Anterior cingulate cortex (tissue), 58 donors: ENCODE measurements at regions not wholly inside any gene's neighbourhood (a gene's known extent, or its start where the extent isn't known, plus 50 kb on each side); places are given as distances from the start of the nearest gene placed in this dataset.
"Not testable (repeated sequence)": the region's sequence is repeated elsewhere in the genome, so short reads cannot be mapped to it uniquely, and the experiment has no call there.

ENCODE experiments used
- DNase-seq, 58 donors: peaks; one replicate each; lab custom pipeline; 2025; lab: John Stamatoyannopoulos, UW

- not testable (repeated sequence) for DNase-seq
Measured at GRCh38 chr11:34797497-34797896, 118.7 kb downstream of the APIP start.

DNA sequence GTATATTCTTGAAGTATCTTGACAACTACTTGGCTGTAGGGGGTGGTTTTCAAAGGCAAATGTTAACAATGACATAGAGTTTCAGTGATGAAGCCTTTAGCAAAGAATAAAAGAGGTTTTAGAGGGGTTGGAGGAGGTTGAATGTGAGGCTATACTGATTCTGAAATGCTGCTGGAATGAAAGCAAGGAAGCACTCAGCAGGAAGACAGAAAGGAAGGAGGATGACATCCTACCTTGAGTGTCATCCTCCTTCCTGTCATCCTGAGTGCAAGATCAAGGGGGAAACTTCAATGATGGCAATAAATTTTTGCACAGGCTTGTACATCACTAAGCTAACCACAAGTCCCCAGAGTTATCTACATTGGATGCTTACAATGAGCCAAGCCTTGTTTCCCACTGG lies 120.5 kb downstream of the APIP start:
- no peak for DNase-seq

GRCh38 chr11:34794696-34795095 lies 121.5 kb downstream of the APIP start:
- DNase-seq, result no peak

GRCh38 chr11:34793666-34794065 lies 122.5 kb downstream of the APIP start:
- DNase-seq, result no peak

DNA sequence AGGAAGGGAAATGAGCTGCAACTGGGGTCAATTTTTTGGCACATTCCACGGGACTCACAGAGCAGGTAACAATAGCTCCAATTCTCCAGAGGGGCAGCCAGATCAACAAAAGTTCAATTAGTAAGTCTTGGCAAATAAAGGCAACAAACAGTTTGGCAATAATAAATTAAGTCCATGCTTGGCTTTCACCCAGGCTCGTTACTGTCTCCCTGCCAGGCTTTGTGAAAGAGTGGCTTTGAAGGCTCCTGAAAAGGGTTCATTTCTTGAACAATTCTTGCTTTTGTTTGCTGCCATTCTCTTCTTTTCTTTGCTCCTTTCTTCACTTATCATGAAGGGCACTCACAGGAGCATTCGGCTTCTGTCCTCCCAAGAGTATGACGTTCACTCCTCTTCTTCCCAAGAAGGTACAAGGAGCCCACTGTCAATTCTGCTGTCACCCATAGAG lies 123.3 kb downstream of the APIP start:
- peak in 23 of 58 donors; percentile 1 to 57 (median 20) for DNase-seq

DNA sequence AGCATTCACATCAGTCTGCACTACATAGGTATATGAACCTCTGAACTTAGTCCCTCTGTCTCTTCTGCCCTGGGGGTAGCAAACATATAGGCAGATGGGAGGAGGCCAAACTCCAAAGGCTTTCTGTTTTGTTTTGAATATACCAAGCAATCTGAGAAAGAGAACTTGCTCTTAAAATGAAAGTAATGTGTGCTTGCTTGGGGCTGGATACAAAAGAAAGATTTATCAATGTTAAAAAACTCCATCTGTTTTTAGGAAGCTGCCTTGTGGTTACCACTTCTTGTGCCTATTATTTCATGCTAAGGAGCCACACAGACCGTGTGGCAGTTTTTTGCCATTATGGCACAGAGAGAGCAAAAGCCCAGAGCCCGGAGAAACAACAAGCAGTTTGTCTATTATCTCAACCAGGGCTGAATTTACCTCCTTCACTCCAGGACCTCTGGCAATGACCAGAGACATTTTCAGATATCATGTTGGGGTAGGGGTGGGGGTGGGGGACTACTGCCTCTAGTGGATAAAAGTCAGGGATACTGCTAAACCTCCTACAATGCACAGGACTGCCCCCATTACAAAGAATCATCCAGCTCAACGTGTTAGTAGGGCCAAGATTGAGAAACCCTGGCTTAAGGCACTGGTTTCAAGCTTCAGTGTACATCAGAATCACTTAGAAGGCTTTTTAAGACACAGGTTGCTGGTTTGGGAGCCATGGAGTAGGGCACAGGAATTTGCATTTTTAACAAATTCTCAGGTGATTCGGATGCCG lies 124.2 kb downstream of the APIP start:
- no peak for DNase-seq

DNA sequence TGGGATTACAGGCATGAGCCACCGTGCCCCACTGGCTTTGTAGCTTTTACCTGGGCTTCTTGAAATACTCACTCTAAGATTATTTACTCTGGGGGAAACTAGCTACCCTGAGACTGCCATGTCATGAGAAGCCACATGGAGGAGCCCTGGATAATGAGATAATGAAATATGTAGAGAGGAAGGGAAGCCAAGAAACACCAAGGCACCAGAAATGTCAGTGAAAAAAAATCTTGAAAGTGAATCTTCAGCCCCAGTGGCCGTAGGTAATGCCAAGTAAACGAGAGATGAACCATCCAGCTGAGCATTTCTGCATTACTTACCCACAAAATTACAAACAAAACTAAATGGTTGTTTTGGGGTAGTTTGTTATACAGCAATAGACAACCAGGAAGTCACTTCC lies 125.6 kb downstream of the APIP start:
- no peak for DNase-seq

- DNase-seq, result no peak
Measured at GRCh38 chr11:34789196-34789834, 126.9 kb downstream of the APIP start.

GRCh38 chr11:34788642-34789041 lies 127.5 kb downstream of the APIP start:
- no peak for DNase-seq

GRCh38 chr11:34787895-34788294 lies 128.3 kb downstream of the APIP start:
- no peak for DNase-seq

GRCh38 chr11:34787348-34787747 lies 128.8 kb downstream of the APIP start:
- no peak for DNase-seq

GRCh38 chr11:34784318-34784841 lies 131.8 kb downstream of the APIP start:
- no peak for DNase-seq

DNA sequence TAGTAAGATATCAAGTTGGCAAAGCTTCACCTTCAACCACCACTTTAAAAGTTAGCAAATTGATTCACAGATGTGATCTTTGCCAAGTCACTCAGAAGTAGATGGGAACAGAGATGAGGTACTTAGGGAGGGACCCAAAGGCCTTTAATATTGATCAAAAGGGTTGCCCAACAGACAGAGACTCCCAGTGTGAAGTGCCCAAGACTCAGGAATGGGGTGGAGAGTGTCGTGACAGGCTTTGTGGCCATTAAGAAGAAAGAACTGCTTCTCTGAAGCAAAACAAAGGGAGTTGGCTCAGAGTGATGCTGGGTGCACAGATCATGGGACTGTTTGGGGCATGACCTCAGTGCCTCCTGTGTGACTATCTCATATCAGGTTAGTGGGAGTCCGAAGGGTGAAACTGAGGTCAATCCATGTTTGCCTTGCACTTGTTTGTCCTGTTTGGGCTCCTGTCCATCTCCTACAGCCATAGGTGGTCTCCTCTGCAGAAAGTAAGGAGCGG lies 132.3 kb downstream of the APIP start:
- DNase-seq, result no peak

DNA sequence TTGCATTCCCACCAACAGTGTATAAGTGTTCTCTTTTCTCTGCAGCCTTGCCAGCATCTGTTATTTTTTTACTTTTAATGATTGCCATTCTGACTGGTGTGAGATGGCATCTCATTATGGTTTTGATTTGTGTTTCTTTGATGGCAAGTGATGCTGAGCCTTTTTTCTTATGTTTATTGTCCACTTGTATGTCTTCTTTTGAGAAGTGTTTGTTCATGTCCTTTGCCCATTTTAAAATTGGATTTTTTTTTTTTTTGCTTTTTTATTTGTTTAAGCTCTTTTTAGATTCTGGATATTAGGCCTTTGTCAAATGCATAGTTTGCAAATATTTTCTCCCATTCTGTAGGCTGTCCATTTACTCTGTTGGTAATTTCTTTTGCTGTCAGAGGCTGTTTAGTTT lies 134.4 kb downstream of the APIP start:
- not testable (repeated sequence) for DNase-seq

DNA sequence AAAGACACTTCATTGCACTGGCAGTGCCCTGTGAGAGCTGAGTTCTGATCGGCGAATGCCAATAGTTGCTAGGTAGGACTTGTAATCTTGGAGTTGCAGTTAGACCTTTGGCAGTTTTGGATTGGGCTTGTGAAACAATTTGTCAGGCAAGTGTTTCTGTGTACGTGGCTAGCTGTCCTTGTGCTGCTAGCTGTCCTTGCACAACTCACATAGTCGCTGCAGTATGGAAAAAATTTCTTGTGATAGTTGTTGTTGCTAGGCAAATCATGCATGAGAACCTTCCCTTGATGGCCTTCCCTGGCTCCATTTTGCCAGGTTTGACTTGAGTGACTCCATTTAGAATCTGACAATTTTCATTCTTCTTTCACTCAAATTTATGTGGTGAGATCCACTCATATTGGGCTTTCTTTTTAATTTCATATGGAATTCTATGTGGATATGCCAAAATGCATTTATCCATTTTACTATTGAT lies 140.7 kb downstream of the APIP start:
- DNase-seq, result no peak

DNA sequence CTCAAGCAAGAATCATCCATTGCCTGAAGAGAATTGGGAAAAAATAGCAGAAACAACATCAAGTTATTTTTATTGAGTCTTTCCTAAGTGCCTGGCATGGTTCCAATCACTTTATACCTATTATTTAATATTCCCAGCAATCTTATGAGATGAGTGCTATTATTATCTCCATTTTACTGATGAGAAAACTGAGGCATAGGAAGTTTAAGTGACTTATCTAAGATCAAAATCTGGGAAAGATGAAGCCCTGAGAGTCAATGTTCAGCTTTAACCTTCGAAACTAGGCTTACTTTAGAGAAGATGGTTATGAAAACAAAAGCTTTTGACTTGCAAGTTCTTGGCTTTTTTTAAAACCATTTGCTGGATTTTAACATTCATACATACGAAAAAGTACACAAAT lies 141.6 kb downstream of the APIP start:
- no peak for DNase-seq

- no peak for DNase-seq
Measured at GRCh38 chr11:34773826-34774225, 142.4 kb downstream of the APIP start.

GRCh38 chr11:34773211-34773610 lies 143.0 kb downstream of the APIP start:
- DNase-seq, result no peak

- no peak for DNase-seq
Measured at GRCh38 chr11:34770111-34770510, 146.1 kb downstream of the APIP start.

DNA sequence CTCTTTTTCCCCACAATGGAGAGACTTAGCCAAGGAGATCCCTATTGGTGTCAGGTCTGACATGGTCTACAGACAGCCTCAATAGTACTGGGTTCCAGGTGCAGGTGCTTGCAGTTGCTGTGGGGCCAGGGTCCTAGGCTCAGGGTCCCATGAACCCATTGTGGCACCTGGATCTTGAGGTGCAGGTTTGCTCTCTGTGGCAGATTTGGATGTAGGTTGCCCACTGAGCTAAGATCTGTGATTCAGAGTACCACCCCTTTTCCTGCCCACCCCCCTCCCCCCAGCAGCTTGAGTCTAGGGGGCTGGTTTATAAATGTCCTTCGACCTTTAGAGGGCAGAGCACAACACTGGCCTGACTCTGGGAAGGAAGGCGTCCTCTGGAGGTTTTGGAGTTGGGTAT lies 147.0 kb downstream of the APIP start:
- DNase-seq, result no peak

DNA sequence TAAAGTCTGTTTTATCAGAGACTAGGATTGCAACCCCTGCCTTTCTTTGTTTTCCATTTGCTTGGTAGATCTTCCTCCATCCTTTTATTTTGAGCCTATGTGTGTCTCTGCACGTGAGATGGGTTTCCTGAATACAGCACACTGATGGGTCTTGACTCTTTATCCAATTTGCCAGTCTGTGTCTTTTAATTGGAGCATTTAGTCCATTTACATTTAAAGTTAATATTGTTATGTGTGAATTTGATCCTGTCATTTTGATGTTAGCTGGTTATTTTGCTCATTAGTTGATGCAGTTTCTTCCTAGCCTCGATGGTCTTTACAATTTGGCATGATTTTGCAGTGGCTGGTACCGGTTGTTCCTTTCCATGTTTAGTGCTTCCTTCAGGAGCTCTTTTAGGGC lies 141.7 kb downstream of the EHF start:
- not testable (repeated sequence) for DNase-seq

- DNase-seq, result no peak
Measured at GRCh38 chr11:34758262-34758661, 137.4 kb downstream of the EHF start.
